ENCODE measurements at regions not wholly inside any gene's neighbourhood (a gene's known extent, or its start where the extent isn't known, plus 50 kb on each side); places are given as distances from the start of the nearest gene placed in this dataset.

DNA sequence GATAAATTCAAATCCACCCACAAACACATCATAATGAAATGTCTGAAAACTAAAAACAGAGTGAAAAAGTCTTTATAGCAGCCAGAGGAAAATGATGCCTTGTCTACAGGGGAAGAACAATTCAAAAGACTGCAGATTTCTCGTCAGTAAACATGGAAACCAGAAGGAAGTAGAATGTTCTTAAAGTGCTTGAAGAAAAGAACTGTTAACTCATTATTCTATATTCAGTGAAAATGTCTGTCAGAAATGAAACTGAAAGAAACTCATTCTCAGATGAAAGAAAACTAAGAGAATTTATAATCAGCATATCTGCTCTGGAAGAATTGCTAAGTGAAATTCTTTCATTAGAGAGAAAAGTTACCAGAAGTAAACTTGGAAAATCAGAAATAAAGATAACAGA is 416.1 kb downstream of the TBC1D32 start:
- no peak for DNase-seq

DNA sequence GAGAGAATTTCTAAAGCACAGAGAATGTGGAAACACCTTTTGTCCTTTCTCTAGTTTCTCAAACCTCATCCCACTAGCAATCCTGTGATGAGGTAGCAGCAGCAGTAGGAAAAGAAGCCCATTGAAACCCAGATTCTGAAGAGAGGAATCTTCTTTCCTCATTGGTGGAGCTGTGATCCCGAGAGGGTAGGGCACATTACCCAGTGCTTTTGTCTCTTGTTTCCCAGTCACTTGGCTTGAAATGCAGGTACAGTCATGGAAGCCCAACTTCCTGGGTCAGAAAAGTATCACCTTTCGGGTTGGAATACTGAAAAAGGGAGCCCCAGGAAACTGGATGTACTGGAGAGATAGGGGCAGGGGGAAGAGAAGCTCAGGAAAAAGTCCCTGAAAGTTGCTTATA is 417.4 kb downstream of the TBC1D32 start:
- DNase-seq = no peak

DNA sequence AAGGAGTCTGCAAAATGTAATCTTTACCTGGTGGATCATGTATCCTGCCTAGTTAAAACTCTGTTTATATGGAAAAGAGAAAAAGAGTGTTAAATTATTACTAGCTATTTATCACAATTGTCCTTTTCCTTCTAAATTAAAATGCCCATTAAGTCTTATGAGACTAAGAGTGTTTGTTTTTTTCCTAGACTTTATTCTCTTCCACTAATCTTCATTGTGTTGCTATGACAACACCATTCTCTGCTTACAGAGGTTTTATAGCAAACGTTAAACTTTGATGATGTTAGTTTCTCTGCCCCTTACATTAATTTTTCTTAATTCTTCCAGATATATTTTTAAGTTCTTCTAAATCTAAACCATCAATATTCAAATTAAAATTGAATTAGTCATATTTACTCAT is 420.8 kb downstream of the TBC1D32 start:
- no peak for DNase-seq

DNA sequence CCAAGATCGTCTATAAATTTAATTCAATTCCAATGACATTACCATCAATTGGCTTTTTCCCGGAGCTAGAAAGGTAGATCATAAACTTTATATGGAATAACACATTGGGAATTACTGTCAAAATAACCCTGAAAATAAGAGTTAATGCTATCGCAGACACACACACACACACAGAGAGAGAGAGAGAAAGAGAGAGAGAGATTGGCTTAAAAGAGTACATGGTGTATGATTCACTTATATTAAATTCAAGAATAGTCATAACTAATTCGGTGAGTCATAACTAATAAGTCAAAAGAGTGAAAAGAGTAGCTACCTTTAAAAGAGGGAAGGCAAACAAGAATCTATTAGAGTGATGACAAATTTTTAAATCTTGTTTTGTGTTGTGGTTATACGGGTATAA is 425.5 kb downstream of the TBC1D32 start:
- DNase-seq = no peak

DNA sequence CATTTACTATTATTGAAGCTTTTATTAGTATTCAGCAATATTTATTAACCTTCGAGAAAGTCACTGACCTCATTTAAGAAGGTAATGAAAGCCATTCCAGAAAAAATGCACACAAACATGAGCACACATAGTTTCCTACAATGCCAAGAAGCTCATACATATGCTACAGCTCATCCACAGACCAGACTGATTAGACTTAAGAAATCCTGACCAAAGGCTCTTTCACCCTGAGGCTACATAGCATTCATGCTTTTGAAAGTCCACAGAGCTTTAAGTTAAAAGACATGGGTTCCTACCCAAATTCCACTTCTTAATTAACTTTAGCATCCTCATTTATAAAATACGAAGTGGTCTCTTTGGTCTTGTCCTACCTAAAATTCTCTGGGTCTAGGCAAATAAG is 430.4 kb downstream of the TBC1D32 start:
- no peak for DNase-seq

GRCh38 chr6:120899932-120900331 is 434.3 kb downstream of the TBC1D32 start:
- no peak for DNase-seq

DNA sequence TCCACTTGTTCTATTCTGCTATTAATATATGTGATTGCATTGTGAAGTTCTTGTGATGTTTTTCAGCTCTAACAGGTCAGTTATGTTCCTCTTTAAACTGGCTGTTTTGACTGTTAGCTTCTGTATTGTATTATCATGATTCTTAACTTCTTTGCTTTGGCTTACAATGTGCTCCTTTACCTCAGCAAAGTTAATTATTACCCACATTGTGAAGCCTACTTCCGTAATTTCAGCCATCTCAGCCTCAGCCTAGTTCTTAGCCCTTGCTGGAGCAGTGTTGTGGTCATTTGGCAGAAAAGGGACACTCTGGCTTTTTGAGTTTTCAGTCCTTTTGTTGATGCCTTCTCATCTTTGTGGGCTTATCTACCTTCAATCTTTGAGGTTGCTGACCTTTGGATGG is 440.2 kb downstream of the TBC1D32 start:
- no peak for DNase-seq

- DNase-seq = no peak
These were observed 457.3 kb downstream of the TBC1D32 start for GRCh38 chr6:120876931-120877330.

GRCh38 chr6:120876424-120876823 is 457.9 kb downstream of the TBC1D32 start:
- DNase-seq = no peak

DNA sequence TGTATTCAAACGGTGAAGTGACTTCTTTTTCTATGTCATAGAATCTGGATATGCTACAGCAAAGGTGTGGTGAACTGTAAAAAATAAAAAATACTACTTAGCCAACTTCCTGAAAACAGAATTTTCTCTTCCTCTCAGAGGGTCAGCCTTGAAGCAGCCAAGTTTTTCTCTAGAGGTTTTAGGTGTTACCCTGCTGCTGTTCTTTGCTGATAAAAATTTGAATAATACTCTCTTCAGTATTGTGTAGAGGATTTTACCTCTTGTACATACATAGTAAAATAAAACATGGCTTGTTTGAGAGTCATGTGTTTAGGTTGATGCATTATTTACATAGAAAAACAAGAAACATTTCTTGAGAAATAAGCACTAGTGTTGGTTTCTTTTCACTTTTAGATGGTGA is 458.4 kb downstream of the TBC1D32 start:
- DNase-seq = no peak

GRCh38 chr6:120874422-120874821 is 459.9 kb downstream of the TBC1D32 start:
- no peak for DNase-seq

DNA sequence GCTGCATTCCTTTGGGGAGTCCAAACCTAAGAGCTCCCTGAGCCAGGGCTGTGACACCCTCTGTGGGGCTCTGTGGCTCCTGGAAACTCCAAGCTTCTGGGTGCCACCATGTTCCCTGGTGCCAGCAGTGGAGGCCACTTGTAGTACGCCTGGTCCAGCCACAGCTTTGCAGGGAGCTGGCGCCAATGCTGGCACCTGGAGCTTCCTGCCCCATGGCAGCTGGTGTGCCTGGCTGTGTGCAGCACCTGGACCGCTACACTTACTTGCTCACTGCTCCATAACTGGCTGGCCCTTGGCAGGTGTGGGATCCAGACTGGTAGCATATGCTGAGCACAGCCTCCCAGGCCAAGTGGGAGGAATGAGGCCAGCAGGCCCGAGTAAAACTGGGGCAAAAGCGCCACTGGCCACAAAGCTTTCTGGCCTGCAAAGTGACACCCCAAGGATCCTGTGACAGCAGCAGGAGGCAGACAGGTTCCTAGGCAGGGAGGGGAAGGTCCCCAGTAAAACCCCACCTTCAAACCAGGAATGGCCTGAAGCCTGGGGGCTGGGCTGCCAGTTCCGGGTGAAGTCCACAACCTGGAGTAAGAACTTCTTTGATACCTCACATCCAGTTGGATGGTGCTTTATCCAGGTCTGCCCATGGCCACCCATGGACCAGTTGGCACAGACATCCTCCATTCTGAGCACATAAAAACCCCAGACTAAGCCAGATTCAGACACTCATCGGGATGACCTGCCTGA is 461.0 kb downstream of the TBC1D32 start:
- DNase-seq = no peak

DNA sequence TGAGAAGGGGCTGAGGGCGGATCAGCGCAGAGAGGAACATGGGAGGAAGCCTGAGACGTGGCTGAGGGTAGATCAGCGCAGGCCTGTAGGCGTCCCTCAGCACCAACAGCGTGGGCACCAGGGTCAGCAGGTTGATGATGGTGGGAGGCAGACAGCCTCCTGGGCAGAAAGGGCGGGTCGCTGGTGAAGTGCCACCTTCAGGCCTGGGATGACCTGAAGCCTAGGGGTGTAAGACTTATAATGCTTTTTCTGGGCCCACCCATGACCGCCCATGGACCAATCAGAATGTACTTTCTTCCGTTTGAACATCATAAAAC is 462.1 kb downstream of the TBC1D32 start:
- DNase-seq = no peak

GRCh38 chr6:120871416-120872261 is 462.6 kb downstream of the TBC1D32 start:
- no peak for DNase-seq

DNA sequence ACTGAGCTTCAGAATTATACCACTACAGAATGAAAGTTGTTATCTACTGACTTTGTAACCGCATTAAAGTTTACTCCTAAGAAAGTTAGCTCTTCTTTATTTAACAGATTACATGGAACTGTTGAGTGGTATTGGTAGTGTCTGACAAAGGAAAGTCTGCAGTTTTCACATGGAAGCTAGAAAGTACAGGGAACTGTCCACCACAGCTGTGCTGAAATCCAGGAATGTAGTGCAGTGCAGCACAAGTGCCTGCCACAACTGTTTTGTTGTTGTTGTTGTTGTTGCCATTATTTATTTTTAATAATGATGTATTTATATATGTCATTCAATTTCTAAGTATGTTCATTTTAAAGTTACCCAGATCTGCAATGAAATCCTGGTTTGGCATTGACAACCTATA is 464.9 kb downstream of the TBC1D32 start:
- no peak for DNase-seq

DNA sequence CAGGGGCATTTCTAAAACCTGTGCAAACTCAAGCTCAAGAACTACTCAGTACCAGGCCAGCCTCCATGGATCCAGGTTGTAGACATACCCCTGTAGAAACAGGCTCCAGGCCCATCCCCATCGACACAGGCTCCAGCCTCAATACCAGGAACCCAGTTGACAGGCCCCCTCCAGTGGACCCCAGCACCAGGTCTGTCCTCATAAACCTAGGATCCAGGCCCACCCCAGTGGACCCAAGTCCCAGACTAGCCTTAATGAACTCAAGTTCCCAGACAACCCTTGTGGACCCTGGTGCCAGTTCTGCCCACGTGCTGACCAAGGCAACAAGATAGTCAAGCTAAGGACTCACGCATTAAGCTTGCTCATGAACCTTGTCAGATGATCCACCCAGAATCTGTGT is 476.9 kb downstream of the TBC1D32 start:
- no peak for DNase-seq

GRCh38 chr6:120854583-120854982 is 479.7 kb downstream of the TBC1D32 start:
- no peak for DNase-seq

DNA sequence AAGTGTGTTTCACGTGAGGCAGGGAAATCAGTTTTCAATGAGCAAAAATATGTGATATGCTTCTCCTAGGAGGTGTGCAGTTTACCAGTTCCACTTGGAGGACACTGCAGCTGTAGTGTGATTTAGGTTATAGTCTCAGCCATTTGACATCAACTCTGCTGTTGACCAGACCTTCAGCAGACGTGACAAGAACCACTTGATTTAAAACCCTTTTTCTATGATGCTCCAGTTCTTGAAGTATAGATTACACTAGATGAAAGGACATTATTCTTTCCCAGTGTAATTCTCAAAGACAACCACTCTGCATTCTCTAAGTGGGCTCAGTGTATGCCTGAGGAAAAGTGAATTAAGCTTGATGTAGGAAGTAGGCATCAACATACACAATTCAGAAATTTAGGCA is 480.8 kb downstream of the TBC1D32 start:
- DNase-seq = no peak

- no peak for DNase-seq
These were observed 481.9 kb downstream of the TBC1D32 start for GRCh38 chr6:120852293-120852849.

- no peak for DNase-seq
These were observed 508.0 kb downstream of the TBC1D32 start for GRCh38 chr6:120826253-120826652.

- DNase-seq = no peak
These were observed 517.5 kb downstream of the TBC1D32 start for GRCh38 chr6:120816794-120817193.

DNA sequence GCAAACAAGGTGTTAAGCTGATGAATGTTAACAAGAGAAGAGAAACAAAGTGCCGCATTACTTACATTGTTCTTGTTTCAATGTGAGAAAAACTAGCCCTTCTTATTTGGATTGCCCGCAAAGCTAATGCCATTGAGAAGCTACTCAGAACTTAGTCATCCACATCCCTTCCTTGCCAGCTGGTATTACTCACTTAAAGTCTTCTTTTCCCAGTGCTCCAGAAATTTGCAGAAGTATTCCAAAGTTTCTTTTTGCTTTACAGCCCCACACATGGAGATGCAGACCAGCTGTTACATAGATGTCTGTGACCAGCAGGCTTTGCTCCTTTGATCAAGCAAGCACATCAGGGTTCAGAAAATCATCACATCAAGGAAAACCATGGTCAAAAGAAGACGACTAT is 529.0 kb downstream of the TBC1D32 start:
- DNase-seq = no peak

GRCh38 chr6:120804612-120805011 is 529.7 kb downstream of the TBC1D32 start:
- no peak for DNase-seq

DNA sequence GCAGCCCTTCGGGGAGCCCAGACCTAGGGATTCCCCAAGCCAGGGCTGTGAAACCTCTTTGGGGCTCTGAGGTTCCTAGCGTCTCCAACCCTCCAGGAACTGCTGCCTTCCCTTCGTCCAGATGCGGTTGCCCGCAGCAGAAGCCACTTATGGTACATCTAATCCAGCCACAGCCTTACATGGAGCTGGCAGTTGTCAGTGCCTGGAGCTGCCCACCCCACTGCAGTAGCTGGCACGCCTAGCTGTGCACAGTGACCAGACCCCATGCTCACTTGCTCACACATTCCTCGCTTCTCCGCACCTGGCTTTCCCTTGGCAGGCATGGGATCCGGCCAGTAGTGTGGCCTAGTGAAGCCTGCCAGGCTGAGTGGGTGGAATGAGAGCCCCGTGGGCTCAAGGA is 547.6 kb downstream of the TBC1D32 start:
- DNase-seq = no peak
